Fibroblast of skin of abdomen (primary cell): ENCODE measurements at regions not wholly inside any gene's neighbourhood (a gene's known extent, or its start where the extent isn't known, plus 50 kb on each side); places are given as distances from the start of the nearest gene placed in this dataset.
"Not testable (repeated sequence)": the region's sequence is repeated elsewhere in the genome, so short reads cannot be mapped to it uniquely, and the experiment has no call there.

Source experiments
- DNase-seq: peaks from one replicate; pipeline ENCODE4 v3.0.0-alpha.2; 2013

- DNase-seq: no peak
These were observed 242.1 kb upstream of the KCND2 start for GRCh38 chr7:120030876-120031275.

GRCh38 chr7:120033114-120033513, 239.9 kb upstream of the KCND2 start:
- DNase-seq: no peak

- no peak for DNase-seq
These were observed 233.8 kb upstream of the KCND2 start for GRCh38 chr7:120039138-120039537.

- no peak for DNase-seq
These were observed 231.2 kb upstream of the KCND2 start for GRCh38 chr7:120041798-120042197.

- peak; percentile 28 for DNase-seq
These were observed 229.7 kb upstream of the KCND2 start for GRCh38 chr7:120043250-120043649.

GRCh38 chr7:120052884-120053382, 220.0 kb upstream of the KCND2 start:
- DNase-seq: peak; percentile 88

GRCh38 chr7:120053390-120053961, 219.5 kb upstream of the KCND2 start:
- peak; percentile 64 for DNase-seq

- no peak for DNase-seq
These were observed 218.4 kb upstream of the KCND2 start for GRCh38 chr7:120054376-120055100.

- DNase-seq: peak; percentile 65
These were observed 217.7 kb upstream of the KCND2 start for GRCh38 chr7:120055300-120055699.

- DNase-seq: no peak
These were observed 216.7 kb upstream of the KCND2 start for GRCh38 chr7:120056227-120056626.

GRCh38 chr7:120059641-120060040, 213.3 kb upstream of the KCND2 start:
- DNase-seq: no peak

- peak; percentile 17 for DNase-seq
These were observed 212.7 kb upstream of the KCND2 start for GRCh38 chr7:120060281-120060680.

GRCh38 chr7:120060875-120061274, 212.1 kb upstream of the KCND2 start:
- DNase-seq: no peak

- peak; percentile 54 for DNase-seq
These were observed 208.4 kb upstream of the KCND2 start for GRCh38 chr7:120064565-120064964.

GRCh38 chr7:120066898-120067297, 206.1 kb upstream of the KCND2 start:
- not testable (repeated sequence) for DNase-seq

GRCh38 chr7:120070201-120070600, 202.8 kb upstream of the KCND2 start:
- DNase-seq: no peak

- DNase-seq: no peak
These were observed 195.2 kb upstream of the KCND2 start for GRCh38 chr7:120077777-120078176.

- DNase-seq: no peak
These were observed 194.0 kb upstream of the KCND2 start for GRCh38 chr7:120079022-120079421.

- no peak for DNase-seq
These were observed 193.3 kb upstream of the KCND2 start for GRCh38 chr7:120079704-120080103.

- not testable (repeated sequence) for DNase-seq
These were observed 186.5 kb upstream of the KCND2 start for GRCh38 chr7:120086468-120086867.

GRCh38 chr7:120089968-120090367, 183.0 kb upstream of the KCND2 start:
- no peak for DNase-seq

- DNase-seq: no peak
These were observed 181.2 kb upstream of the KCND2 start for GRCh38 chr7:120091807-120092206.

- peak; percentile 3 for DNase-seq
These were observed 176.0 kb upstream of the KCND2 start for GRCh38 chr7:120097020-120097419.

GRCh38 chr7:120097774-120098173, 175.2 kb upstream of the KCND2 start:
- DNase-seq: no peak
